ENCODE measurements at regions not wholly inside any gene's neighbourhood (a gene's known extent, or its start where the extent isn't known, plus 50 kb on each side); places are given as distances from the start of the nearest gene placed in this dataset.
"Not testable (repeated sequence)": the region's sequence is repeated elsewhere in the genome, so short reads cannot be mapped to it uniquely, and the experiment has no call there.

GRCh38 chr20:47940101-47940813, 155.0 kb upstream of the SULF2 start:
- DNase-seq: no peak

- DNase-seq: no peak
Measured at GRCh38 chr20:47936612-47937011, 151.3 kb upstream of the SULF2 start.

- no peak for DNase-seq
Measured at GRCh38 chr20:47934761-47935160, 149.5 kb upstream of the SULF2 start.

GRCh38 chr20:47931443-47931842, 146.2 kb upstream of the SULF2 start:
- DNase-seq: no peak

- no peak for DNase-seq
Measured at GRCh38 chr20:47931002-47931401, 145.7 kb upstream of the SULF2 start.

GRCh38 chr20:47929368-47930115, 144.3 kb upstream of the SULF2 start:
- no peak for DNase-seq

GRCh38 chr20:47927944-47928343, 142.7 kb upstream of the SULF2 start:
- DNase-seq: no peak

GRCh38 chr20:47927385-47927851, 142.1 kb upstream of the SULF2 start:
- no peak for DNase-seq

GRCh38 chr20:47926731-47927130, 141.4 kb upstream of the SULF2 start:
- no peak for DNase-seq

- no peak for DNase-seq
Measured at GRCh38 chr20:47925593-47925992, 140.3 kb upstream of the SULF2 start.

- DNase-seq: no peak
Measured at GRCh38 chr20:47922269-47922668, 137.0 kb upstream of the SULF2 start.

GRCh38 chr20:47921829-47922228, 136.5 kb upstream of the SULF2 start:
- DNase-seq: not testable (repeated sequence)

- no peak for DNase-seq
Measured at GRCh38 chr20:47921408-47921807, 136.1 kb upstream of the SULF2 start.

GRCh38 chr20:47917549-47918070, 132.3 kb upstream of the SULF2 start:
- no peak for DNase-seq

- DNase-seq: no peak
Measured at GRCh38 chr20:47915495-47915894, 130.2 kb upstream of the SULF2 start.

- DNase-seq: no peak
Measured at GRCh38 chr20:47914792-47915191, 129.5 kb upstream of the SULF2 start.

- DNase-seq: not testable (repeated sequence)
Measured at GRCh38 chr20:47912786-47913501, 127.7 kb upstream of the SULF2 start.

GRCh38 chr20:47912165-47912564, 126.9 kb upstream of the SULF2 start:
- DNase-seq: not testable (repeated sequence)

- DNase-seq: not testable (repeated sequence)
Measured at GRCh38 chr20:47909696-47910369, 124.6 kb upstream of the SULF2 start.

- DNase-seq: not testable (repeated sequence)
Measured at GRCh38 chr20:47908361-47909035, 123.2 kb upstream of the SULF2 start.

GRCh38 chr20:47907951-47908350, 122.7 kb upstream of the SULF2 start:
- DNase-seq: not testable (repeated sequence)

GRCh38 chr20:47907031-47907675, 121.9 kb upstream of the SULF2 start:
- DNase-seq: no peak

All from KG1 (cell line).